ENCODE measurements at regions not wholly inside any gene's neighbourhood (a gene's known extent, or its start where the extent isn't known, plus 50 kb on each side); places are given as distances from the start of the nearest gene placed in this dataset.

GRCh38 chr15:70220490-70221096, 122.9 kb upstream of the TLE3 start:
- H3K4me1 ChIP-seq (ENCODE audit: insufficient read depth, low read length, poor library complexity, severe bottlenecking), result peaks cover 17% of the 10 kb centered on the region
- ChIA-PET CTCF (no interaction called here), POLR2A (ENCODE audit: low non-redundant PET) (no interaction called here)
- intact Hi-C loops (cut with micrococcal nuclease; ENCODE audit: unreplicated experiment), result no loop called here
- DNase-seq (ENCODE audit: low spot score), result no peak
- H3K36me3 ChIP-seq (ENCODE audit: insufficient read depth, low read length, poor library complexity, severe bottlenecking), result no peaks in the 10 kb centered on the region
- H3K27ac ChIP-seq (ENCODE audit: low read depth, low read length, poor library complexity, severe bottlenecking), result no peak overlapping the region
- no peaks in the 10 kb centered on the region for H3K9me3 ChIP-seq (ENCODE audit: low read depth, low read length, poor library complexity, severe bottlenecking)
- no peak overlapping the region for H3K4me3 ChIP-seq (ENCODE audit: low read depth, low read length, poor library complexity, severe bottlenecking)
- no TSS peak for BruUV-seq (replicated peaks)
- no peaks in the 10 kb centered on the region for H3K27me3 ChIP-seq (replicated peaks; ENCODE audit: insufficient read depth, low read depth, low read length, poor library complexity)
- no peak for TF ChIP-seq CTCF (conservative IDR thresholded peaks at IDR 0.05; ENCODE audit: low read depth, low read length)
- TF ChIP-seq EZH2 (IDR thresholded peaks at IDR 0.05; ENCODE audit: borderline replicate concordance, low read depth, low read length, poor library complexity, severe bottlenecking), result no peak

- Histone ChIP-seq H3K4me3 (ENCODE audit: low read depth, low read length, poor library complexity, severe bottlenecking) (no peak overlapping the region), H3K4me1 (ENCODE audit: insufficient read depth, low read length, poor library complexity, severe bottlenecking) (peaks cover 17% of the 10 kb centered on the region), H3K27ac (ENCODE audit: low read depth, low read length, poor library complexity, severe bottlenecking) (no peak overlapping the region), H3K27me3 (replicated peaks; ENCODE audit: insufficient read depth, low read depth, low read length, poor library complexity) (no peaks in the 10 kb centered on the region), H3K9me3 (ENCODE audit: low read depth, low read length, poor library complexity, severe bottlenecking) (no peaks in the 10 kb centered on the region), H3K36me3 (ENCODE audit: insufficient read depth, low read length, poor library complexity, severe bottlenecking) (no peaks in the 10 kb centered on the region)
- intact Hi-C loops (cut with micrococcal nuclease; ENCODE audit: unreplicated experiment), result no loop called here
- ChIA-PET CTCF (no interaction called here), POLR2A (ENCODE audit: low non-redundant PET) (no interaction called here)
- DNase-seq (ENCODE audit: low spot score), result no peak
- no TSS peak for BruUV-seq (replicated peaks)
- TF ChIP-seq CTCF (conservative IDR thresholded peaks at IDR 0.05; ENCODE audit: low read depth, low read length) (no peak), EZH2 (IDR thresholded peaks at IDR 0.05; ENCODE audit: borderline replicate concordance, low read depth, low read length, poor library complexity, severe bottlenecking) (no peak)
These were observed 122.2 kb upstream of the TLE3 start for GRCh38 chr15:70219966-70220365.

GRCh38 chr15:70219256-70219895, 121.7 kb upstream of the TLE3 start:
- intact Hi-C loops (cut with micrococcal nuclease; ENCODE audit: unreplicated experiment), result no loop called here
- H3K36me3 ChIP-seq (ENCODE audit: insufficient read depth, low read length, poor library complexity, severe bottlenecking), result no peaks in the 10 kb centered on the region
- no peak overlapping the region for H3K27ac ChIP-seq (ENCODE audit: low read depth, low read length, poor library complexity, severe bottlenecking)
- BruUV-seq (replicated peaks), result no TSS peak
- TF ChIP-seq CTCF (conservative IDR thresholded peaks at IDR 0.05; ENCODE audit: low read depth, low read length) (no peak), EZH2 (IDR thresholded peaks at IDR 0.05; ENCODE audit: borderline replicate concordance, low read depth, low read length, poor library complexity, severe bottlenecking) (no peak)
- H3K27me3 ChIP-seq (replicated peaks; ENCODE audit: insufficient read depth, low read depth, low read length, poor library complexity), result no peaks in the 10 kb centered on the region
- no peak for DNase-seq (ENCODE audit: low spot score)
- H3K9me3 ChIP-seq (ENCODE audit: low read depth, low read length, poor library complexity, severe bottlenecking), result no peaks in the 10 kb centered on the region
- ChIA-PET CTCF (no interaction called here), POLR2A (ENCODE audit: low non-redundant PET) (no interaction called here)
- H3K4me1 ChIP-seq (ENCODE audit: insufficient read depth, low read length, poor library complexity, severe bottlenecking), result peaks cover 17% of the 10 kb centered on the region
- H3K4me3 ChIP-seq (ENCODE audit: low read depth, low read length, poor library complexity, severe bottlenecking), result no peak overlapping the region

Measured in A673 (cell line).